Activated CD4-positive, CD25-positive, alpha-beta regulatory T cell (primary cell): ENCODE measurements at regions not wholly inside any gene's neighbourhood (a gene's known extent, or its start where the extent isn't known, plus 50 kb on each side); places are given as distances from the start of the nearest gene placed in this dataset.
"Not testable (repeated sequence)": the region's sequence is repeated elsewhere in the genome, so short reads cannot be mapped to it uniquely, and the experiment has no call there.

Experiments
- DNase-seq, 4 experiments: peaks; one replicate each; lab custom pipeline; 2025; lab: John Stamatoyannopoulos, UW

DNA sequence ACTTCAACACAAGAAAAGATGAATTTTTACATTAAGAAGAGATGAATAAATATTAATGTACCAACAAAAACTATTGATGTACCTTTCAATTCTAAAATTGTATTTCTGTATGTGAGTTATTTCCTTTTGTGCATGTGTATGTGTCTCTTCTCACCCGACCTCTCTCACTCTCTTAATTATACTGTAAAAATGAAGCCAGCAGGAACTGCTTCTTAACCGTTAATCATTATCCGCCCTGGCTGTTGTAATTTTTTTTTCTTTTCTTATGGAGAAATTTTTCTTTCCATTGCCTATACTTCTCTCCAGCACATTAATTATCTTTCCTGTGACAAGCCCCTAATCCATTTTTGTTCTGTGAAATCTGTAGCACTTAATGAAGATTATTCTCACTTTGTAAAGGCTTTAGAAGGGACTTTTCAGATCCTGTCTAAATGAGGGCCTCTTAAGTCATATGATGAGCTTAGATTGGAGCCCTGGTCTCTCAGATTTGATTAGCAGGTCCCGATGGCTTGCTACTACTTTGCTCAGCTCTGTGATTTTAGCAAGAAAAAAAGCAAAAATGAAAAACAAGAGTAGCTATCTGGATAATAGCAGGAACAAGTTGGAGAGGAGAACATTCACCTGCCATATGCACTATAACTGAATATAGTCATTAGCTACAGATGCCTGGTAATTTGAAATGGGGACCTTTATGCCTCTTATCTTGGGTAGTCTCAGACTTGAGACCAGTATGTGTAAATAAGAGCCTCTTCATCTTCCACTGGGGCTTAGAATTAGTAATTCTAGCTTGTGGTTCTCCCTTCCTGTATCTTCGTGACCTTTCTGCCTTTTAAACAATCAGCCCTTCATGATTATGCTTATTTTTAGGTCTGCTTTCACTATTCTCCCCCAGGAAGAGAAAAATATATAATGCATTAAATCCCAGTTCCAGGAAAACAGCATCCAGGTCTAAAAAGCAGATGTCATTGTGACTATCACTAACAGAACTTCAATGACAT lies 80.0 kb upstream of the COL1A2 start:
- no peak for DNase-seq

DNA sequence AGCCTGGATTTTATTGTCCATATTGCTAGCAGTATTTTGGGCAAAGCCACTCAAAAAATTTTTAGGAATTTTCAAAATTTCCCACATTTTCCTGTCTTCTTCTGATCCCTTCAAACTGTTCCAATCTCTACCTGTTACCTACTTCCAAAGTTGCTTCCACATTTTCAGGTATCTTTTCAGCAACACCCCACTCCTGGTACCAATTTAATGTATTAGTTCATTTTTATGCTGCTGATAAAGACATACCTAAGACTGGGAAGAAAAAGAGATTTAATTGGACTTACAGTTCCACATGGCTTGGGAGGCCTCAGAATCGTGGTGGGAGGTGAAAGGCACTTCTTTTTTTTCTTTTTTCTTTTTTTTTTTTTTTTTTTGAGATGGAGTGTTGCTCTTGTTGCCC lies 73.6 kb upstream of the COL1A2 start:
- DNase-seq: not testable (repeated sequence)

DNA sequence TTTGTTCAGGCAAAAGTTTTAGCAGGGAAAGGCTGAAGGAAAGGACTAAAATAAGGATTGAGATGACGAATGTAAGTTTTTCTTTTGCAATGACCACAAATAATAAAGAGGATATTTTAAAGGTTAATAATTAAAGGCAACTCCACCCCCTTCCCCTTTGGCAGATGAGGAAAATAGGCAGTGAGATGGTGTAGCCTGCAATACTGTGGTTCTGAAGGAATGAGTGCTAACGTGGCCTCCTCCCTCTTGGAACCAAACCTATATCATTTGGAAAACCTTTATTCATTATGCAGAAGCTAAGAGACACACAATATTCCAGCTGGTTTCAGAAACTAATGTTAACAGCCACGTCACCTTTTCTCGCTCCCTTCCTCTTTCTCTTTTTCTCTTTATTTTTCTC lies 70.9 kb upstream of the COL1A2 start:
- DNase-seq: no peak

DNA sequence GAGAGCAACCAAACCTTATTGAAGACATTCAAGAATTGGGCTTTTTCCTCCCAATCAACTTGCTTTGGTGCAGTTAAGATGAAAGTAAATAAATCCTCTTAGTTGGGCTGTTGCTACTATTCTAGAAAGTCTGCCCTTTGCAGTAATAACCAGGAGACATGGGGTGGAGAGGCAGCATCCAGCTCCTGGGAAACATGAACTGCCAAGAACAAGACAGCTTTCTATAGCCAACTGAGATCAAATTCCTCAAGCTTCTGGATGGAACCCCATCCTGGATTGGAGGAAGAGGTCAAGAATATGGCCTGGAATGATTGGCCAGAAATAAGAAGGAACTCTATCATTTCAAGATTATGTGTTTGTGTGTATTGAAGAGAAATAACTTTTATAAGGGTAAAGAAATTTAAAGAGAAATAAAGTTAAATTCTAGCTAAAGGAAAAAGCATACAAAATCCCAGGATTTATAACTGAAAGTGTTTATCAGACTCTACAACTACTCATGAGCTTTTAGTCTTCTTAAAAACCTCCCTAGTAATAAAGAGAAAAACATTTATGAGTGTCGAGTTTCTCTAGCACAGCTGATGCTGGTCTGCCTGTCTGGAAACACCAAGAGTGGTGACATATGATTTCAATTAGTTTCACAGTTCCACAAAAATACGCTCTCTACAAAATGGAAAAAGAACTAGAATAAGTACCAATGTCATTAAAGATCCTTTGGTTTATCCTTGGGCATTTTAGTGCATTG lies 70.1 kb upstream of the COL1A2 start:
- no peak for DNase-seq

DNA sequence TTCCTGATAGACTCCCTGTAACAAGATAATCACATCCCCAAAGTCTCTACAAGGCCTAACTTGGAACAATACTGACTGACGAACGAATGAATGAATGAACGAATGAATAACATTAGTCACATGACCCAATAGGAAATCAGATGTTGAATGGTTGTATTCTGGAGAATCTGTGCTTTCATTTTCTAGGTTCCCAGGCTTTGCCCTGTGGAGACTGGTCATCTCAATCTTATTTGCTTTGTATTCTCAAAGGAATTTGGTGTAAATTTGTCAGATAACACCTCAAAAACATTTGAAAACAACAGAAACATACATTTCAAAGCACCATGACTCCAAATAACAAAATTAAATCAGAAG lies 69.6 kb upstream of the COL1A2 start:
- no peak for DNase-seq

DNA sequence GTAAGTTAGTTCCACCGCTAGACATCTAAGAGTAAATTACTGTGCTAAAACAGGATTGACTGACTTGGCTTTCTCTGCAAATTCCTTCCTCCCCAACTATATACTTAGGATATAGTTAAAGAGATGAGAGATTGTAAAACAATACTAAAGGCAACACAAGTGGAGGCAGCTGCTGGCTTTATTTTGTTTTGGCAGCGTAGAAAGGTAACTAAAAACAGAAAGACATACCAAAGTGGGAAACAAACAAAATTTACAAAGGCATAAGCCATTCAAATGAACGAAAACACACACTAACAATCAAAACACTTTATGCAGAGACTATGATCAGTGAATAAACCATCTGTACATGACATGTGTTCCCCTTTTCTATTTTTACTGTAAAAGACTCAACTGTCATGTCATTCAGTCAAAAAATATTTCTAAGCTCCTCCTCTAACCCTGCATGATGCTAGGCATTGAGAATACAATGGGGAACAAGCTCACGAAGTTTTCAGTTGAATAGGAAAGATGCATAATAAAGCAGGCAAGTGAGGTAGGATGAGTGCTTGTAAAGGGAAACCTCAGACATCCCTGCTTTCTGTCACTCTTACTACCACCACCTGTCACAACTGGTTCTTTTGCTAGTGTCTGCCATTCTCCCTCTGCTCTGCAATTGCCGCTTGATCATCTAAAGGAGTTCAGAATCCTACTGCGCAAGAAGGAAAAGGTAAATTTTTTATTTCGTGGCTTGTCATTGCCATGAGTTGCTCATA lies 64.2 kb upstream of the COL1A2 start:
- DNase-seq: no peak

DNA sequence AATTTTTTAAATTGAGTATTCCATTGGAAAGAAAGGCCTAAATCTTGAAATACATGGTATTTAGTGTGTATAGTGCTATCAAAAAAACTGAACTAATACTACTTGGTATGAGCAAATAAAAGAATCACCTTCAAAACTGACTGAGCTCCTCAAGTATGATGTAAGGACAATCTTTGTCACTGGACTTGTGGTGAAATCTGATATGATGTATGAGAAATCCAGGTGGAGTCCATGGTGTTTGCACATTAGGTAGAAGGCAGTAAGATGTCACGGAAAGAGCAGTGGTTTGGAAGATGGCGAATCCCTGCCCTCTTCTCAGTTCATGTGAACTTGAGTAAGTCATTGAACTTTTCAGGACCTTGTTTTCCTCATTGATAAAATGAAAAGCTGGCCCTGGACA lies 62.1 kb upstream of the COL1A2 start:
- no peak for DNase-seq

DNA sequence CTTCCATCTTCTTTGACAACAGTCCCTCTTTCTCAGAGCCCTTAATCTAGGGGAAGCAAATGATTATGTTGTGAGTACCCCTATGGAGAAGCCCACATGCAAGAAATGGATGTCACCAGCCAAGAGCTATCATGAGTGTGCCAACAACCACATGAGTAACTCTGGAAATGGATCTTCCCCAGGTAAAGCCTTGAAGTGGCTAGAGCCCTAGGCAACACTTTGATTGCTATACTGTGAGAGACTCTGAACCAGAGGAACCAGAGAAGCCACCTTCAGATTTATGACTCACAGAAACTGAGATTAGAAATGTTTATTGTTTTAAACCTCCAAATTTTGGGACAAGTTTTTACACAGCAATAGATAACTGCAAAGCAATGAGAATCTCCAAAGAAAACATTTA lies 60.9 kb upstream of the COL1A2 start:
- no peak for DNase-seq

DNA sequence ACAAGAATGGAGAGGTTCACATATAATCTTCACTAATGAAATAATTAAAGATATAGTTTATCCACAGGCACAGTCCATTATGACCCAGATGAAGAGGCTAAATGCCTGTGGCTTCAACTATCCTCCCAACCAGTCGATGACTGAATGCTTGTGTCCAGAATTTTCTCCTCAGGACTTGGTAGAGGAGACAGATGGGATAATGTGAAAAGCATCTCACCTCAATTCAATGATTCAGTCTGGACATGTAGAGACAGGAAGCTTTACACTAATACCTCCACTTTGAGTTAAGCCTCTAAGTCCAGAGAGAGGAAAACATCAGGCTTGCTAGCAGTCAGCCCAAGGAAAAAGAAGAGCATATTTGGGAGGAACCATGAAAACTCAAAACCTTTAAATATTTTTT lies 59.1 kb upstream of the COL1A2 start:
- DNase-seq: no peak

DNA sequence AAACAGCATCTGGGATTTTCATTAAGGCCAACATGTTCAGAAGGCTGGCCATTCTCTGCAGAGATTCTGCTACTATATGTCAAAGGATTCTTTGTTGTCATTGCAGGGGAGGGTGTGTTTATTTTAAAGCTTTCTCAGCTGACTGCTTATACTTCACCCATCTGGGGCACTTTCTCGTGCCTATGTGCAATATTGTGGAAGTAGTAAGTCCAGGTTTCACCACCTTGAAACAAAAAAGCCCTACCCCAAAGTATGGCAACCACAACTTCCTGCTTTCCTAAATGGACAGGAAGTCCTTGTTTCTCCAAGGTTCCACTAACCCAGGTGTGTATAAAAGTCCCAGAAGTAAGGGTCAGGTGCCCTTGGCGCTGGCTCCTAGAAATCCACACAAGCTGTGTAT lies 58.7 kb upstream of the COL1A2 start:
- DNase-seq: no peak

DNA sequence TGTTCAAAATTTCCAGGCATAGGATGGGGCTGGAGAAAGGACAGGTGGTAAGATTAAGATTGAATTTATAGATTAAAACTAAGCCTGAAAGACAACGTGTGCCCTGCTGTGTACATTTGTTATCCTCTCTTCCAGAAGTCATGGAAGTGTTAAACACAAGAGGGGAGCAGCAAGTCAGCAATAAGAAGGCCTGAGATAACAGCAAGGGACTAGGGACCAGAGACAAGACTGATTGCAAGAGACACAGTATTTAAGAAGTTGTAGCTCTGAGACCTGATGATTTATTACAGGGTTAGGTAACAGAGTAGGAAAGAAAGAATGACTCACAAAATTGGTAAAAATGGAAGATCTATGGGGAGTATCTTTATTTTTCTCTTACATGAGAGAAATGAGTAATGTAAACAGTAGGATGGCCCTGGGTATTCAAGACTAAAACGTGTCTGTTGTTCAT lies 55.7 kb upstream of the COL1A2 start:
- DNase-seq: no peak

DNA sequence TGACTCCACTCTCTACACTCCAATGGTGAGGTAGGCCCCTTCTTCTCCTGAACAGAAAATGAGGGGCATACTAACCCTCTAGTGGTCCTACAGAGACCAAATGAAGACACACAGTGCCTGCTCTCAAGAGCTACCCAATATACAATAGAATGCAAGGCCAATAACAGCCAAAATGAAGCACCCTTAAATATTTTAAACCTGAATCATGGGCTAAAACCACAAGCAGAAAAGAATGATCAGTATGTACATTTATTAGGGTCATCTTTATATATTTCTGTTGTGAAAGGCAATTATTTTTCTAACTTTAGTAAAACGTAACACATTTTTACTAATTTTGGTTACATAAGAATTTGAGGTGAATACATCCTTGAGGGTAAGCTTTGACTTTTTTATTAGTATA lies 49.9 kb upstream of the COL1A2 start:
- no peak for DNase-seq
